ENCODE measurements at regions not wholly inside any gene's neighbourhood (a gene's known extent, or its start where the extent isn't known, plus 50 kb on each side); places are given as distances from the start of the nearest gene placed in this dataset.
"Not testable (repeated sequence)": the region's sequence is repeated elsewhere in the genome, so short reads cannot be mapped to it uniquely, and the experiment has no call there.

- ATAC-seq; intact Hi-C loops (cut with DNase I); DNase-seq (ENCODE audit: low spot score): not testable (repeated sequence)
Measured at GRCh38 chr12:20160899-20161298, 207.4 kb upstream of the PDE3A start.

GRCh38 chr12:20174528-20175175 is 193.7 kb upstream of the PDE3A start:
- intact Hi-C loops (cut with DNase I): no loop called here
- ATAC-seq (no peak), DNase-seq (ENCODE audit: low spot score) (no peak)

GRCh38 chr12:20175704-20176388 is 192.5 kb upstream of the PDE3A start:
- ATAC-seq (no peak), DNase-seq (ENCODE audit: low spot score) (no peak)
- intact Hi-C loops (cut with DNase I): no loop called here

GRCh38 chr12:20181416-20182180 is 186.7 kb upstream of the PDE3A start:
- no peak for ATAC-seq
- intact Hi-C loops (cut with DNase I): no loop called here
- no peak for DNase-seq (ENCODE audit: low spot score)

- DNase-seq (ENCODE audit: low spot score) (no peak), ATAC-seq (no peak)
- intact Hi-C loops (cut with DNase I): no loop called here
Measured at GRCh38 chr12:20183563-20183962, 184.8 kb upstream of the PDE3A start.

- DNase-seq (ENCODE audit: low spot score) (no peak), ATAC-seq (no peak)
- intact Hi-C loops (cut with DNase I): no loop called here
Measured at GRCh38 chr12:20184514-20184913, 183.8 kb upstream of the PDE3A start.

- intact Hi-C loops (cut with DNase I): no loop called here
- no peak for DNase-seq (ENCODE audit: low spot score)
- no peak for ATAC-seq
Measured at GRCh38 chr12:20187456-20187855, 180.9 kb upstream of the PDE3A start.

GRCh38 chr12:20188930-20189653 is 179.2 kb upstream of the PDE3A start:
- intact Hi-C loops (cut with DNase I): no loop called here
- no peak for DNase-seq (ENCODE audit: low spot score)
- ATAC-seq: no peak

- intact Hi-C loops (cut with DNase I): no loop called here
- ATAC-seq (no peak), DNase-seq (ENCODE audit: low spot score) (no peak)
Measured at GRCh38 chr12:20189767-20190166, 178.6 kb upstream of the PDE3A start.

- intact Hi-C loops (cut with DNase I): no loop called here
- DNase-seq (ENCODE audit: low spot score) (no peak), ATAC-seq (peak; percentile 39)
Measured at GRCh38 chr12:20194171-20194570, 174.2 kb upstream of the PDE3A start.

GRCh38 chr12:20196767-20197166 is 171.6 kb upstream of the PDE3A start:
- intact Hi-C loops (cut with DNase I): no loop called here
- no peak for ATAC-seq

GRCh38 chr12:20197411-20197810 is 170.9 kb upstream of the PDE3A start:
- ATAC-seq (no peak), DNase-seq (ENCODE audit: low spot score) (no peak)
- intact Hi-C loops (cut with DNase I): no loop called here

More at GRCh38 chr12:20196767-20197166, 171.6 kb upstream of the PDE3A start:
- no peak for DNase-seq (ENCODE audit: low spot score)

GRCh38 chr12:20199780-20200179 is 168.6 kb upstream of the PDE3A start:
- intact Hi-C loops (cut with DNase I): no loop called here
- no peak for ATAC-seq
- no peak for DNase-seq (ENCODE audit: low spot score)

GRCh38 chr12:20201733-20202132 is 166.6 kb upstream of the PDE3A start:
- DNase-seq (ENCODE audit: low spot score) (no peak), ATAC-seq (peak; percentile 17)
- intact Hi-C loops (cut with DNase I): no loop called here

- ATAC-seq (no peak), DNase-seq (ENCODE audit: low spot score) (no peak)
- intact Hi-C loops (cut with DNase I): no loop called here
Measured at GRCh38 chr12:20205854-20206253, 162.5 kb upstream of the PDE3A start.

GRCh38 chr12:20206410-20206809 is 161.9 kb upstream of the PDE3A start:
- no peak for DNase-seq (ENCODE audit: low spot score)
- intact Hi-C loops (cut with DNase I): no loop called here
- no peak for ATAC-seq

GRCh38 chr12:20210621-20211215 is 157.6 kb upstream of the PDE3A start:
- ATAC-seq (no peak), DNase-seq (ENCODE audit: low spot score) (no peak)
- intact Hi-C loops (cut with DNase I): no loop called here

- ATAC-seq: no peak
- no peak for DNase-seq (ENCODE audit: low spot score)
- intact Hi-C loops (cut with DNase I): no loop called here
Measured at GRCh38 chr12:20211541-20211940, 156.8 kb upstream of the PDE3A start.

- no peak for DNase-seq (ENCODE audit: low spot score)
- peak; percentile 29 for ATAC-seq
- intact Hi-C loops (cut with DNase I): no loop called here
Measured at GRCh38 chr12:20211981-20212421, 156.3 kb upstream of the PDE3A start.
